ENCODE measurements at regions not wholly inside any gene's neighbourhood (a gene's known extent, or its start where the extent isn't known, plus 50 kb on each side); places are given as distances from the start of the nearest gene placed in this dataset.
"Not testable (repeated sequence)": the region's sequence is repeated elsewhere in the genome, so short reads cannot be mapped to it uniquely, and the experiment has no call there.

GRCh38 chr5:58308384-58308783, 151.5 kb downstream of the PLK2 start:
- DNase-seq (ENCODE audit: low read depth in 1 of 2, low spot score in 1 of 2): not testable (repeated sequence)

GRCh38 chr5:58300346-58300895, 159.5 kb downstream of the PLK2 start:
- DNase-seq (ENCODE audit: low read depth in 1 of 2, low spot score in 1 of 2): no peak

DNA sequence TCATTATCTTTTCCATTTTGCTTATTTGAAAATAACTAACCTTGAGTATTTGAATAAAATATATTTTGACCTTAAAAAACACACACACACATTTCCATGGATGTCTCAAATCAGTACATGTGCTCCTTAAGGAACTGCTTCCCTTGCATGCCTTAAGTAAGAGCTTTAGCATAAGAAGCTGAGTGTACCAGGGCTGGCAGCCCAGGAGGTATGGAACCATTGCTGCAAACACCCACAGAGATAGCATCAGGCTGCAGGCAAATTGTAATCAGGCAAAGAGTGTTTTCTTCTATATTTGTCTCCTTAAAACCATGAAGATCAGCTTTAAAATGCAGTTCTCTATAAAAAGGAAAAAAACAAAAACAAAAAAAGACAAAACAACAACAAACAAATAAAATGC, 160.6 kb downstream of the PLK2 start:
- DNase-seq (ENCODE audit: low read depth in 1 of 2, low spot score in 1 of 2): no peak

- no peak for DNase-seq (ENCODE audit: low read depth in 1 of 2, low spot score in 1 of 2)
These were observed 165.1 kb downstream of the PLK2 start for GRCh38 chr5:58294598-58295305.

DNA sequence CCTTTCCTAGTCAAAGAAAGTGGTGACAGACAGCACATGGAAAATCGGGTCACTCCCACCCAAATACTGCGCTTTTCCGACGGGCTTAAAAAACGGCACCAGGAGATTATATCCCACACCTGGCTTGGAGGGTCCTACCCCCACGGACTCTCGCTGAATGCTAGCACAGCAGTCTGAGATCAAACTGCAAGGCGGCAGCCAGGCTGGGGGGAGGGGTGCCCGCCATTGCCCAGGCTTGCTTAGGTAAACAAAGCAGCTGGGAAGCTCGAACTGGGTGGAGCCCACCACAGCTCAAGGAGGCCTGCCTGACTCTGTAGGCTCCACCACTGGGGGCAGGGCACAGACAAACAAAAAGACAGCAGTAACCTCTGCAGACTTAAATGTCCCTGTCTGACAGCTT, 171.6 kb downstream of the PLK2 start:
- DNase-seq (ENCODE audit: low read depth in 1 of 2, low spot score in 1 of 2): not testable (repeated sequence)

DNA sequence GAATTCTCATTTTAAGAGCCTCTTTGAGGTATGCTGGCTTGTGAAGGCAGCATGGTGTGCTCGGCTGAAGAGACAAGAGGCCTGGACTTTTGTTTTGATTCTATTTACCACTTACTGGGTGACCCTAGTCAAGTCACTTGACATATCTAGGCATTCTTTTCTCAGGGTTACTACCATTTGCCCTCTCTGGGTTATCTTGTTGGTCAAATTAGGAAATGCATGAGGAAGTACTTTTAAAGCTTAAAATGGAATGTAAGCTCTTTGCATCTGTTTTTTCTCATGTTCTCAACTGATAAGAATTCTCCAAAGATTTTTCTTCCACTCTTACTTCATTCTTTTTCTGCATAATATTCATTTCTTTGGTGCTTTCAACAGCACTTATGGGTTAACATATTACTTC, 173.1 kb downstream of the PLK2 start:
- no peak for DNase-seq (ENCODE audit: low read depth in 1 of 2, low spot score in 1 of 2)

DNA sequence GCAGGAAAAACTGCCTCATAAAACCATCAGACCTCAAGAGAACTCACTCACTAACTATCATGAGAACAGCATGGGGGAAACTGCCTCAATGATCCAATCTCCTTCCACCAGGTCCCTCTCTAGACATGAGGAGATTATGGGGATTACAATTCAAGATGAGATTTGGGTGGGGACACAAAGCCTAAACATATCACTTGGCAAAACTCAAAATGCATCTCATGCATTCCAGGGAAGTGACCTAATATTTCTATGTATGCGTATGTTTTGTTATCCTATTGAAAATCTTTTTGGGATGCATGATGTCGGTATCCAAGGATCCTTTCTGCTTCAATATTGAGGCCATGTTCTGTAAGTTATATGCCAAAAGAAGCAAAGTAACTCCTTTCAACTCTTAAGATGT, 174.0 kb downstream of the PLK2 start:
- no peak for DNase-seq (ENCODE audit: low read depth in 1 of 2, low spot score in 1 of 2)

DNA sequence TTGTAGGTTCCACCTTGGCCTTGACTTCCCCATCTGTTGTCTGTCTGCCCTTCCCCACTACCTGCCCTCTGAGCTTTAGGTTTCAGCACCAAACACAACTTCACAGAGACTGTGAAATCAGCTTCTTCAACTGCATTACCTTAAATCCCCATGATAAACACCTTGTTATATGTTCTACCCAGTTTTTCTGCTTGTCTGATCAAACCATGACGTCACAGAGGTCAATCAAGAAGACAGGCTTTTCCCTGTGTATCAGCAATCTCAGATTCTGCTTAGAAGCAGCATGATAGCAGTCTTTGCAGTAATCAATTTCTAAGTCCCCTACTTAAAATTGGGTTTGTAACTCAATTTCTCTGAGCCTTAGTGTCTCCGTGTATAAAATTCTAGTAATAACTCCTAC, 175.0 kb downstream of the PLK2 start:
- no peak for DNase-seq (ENCODE audit: low read depth in 1 of 2, low spot score in 1 of 2)

DNA sequence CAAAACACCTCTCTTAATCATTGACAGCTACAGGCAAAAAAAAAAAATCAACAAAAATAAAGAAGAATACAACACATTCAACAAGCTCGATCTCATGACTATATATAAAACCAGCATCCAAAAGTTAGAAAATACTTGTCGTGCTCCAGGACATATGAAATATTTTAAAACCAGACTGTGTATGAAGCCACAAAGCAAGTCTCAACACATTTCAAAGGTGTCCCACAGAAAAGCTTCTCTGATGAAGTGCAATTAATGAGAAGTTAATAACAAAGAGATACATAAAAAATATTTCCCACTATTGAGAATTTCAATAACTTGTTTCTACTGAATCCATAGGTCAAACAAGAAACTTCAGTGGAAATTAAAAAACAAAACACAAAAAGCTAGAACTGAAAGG, 178.7 kb downstream of the PLK2 start:
- DNase-seq (ENCODE audit: low read depth in 1 of 2, low spot score in 1 of 2): no peak

- no peak for DNase-seq (ENCODE audit: low read depth in 1 of 2, low spot score in 1 of 2)
These were observed 180.6 kb downstream of the PLK2 start for GRCh38 chr5:58279259-58279658.

GRCh38 chr5:58276431-58276830, 183.5 kb downstream of the PLK2 start:
- no peak for DNase-seq (ENCODE audit: low read depth in 1 of 2, low spot score in 1 of 2)

DNA sequence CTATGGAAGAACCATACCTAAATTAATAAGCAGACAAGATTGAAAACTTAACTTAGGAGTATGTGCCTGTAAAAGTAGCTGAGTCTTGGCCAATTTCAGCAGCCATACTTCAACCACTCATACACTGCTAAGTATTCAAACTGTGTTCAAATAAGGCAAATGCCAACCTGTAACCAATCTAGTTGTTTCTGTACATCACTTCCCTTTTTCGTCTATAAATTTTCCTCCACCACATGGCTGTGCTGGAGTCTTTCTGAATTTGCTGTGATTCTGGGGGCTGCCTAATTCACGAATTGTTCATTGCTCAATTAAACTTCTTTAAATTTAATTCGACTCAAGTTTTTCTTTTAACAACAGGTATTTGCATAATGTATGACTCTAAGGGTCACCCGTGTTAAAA, 184.4 kb downstream of the PLK2 start:
- no peak for DNase-seq (ENCODE audit: low read depth in 1 of 2, low spot score in 1 of 2)

- DNase-seq (ENCODE audit: low read depth in 1 of 2, low spot score in 1 of 2): no peak
These were observed 185.7 kb downstream of the PLK2 start for GRCh38 chr5:58274191-58274590.

DNA sequence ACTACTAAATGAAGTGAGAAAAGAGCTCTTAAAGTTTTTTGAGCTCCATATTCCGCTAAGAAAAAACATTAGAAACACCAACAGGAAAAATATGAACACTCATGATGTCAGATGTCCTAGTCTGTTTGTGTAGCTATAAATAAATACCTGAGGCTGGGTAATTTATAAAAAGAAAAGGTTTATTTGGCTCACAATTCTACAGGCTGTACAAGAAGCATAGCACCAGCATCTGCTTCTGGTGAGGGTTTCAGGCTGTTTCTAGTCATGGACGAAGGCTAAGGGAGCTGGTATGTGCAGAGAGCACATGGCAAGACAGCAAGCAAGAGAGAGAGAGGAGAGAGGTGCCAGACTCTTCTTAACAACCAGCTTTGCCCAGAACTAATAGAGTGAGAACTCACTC, 186.2 kb downstream of the PLK2 start:
- no peak for DNase-seq (ENCODE audit: low read depth in 1 of 2, low spot score in 1 of 2)

- DNase-seq (ENCODE audit: low read depth in 1 of 2, low spot score in 1 of 2): no peak
These were observed 191.6 kb downstream of the PLK2 start for GRCh38 chr5:58268268-58268667.

DNA sequence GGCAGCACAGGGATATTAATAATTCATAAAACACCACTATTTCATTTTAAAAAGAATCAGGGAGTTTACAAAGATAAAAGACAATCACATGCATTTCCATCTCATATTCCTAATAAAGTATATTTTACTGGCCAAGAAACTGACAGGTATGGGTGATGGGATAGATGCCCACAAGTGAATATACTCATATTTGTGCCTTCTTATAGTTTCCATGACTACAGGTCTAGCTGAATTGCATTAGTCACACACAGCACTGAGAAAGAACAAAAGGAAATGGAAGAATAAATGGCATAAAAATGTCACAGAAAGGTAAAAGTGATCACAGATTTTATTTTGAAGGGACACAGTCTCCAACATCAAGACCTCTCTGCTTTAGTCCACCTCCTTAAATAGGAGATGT, 193.5 kb downstream of the PLK2 start:
- no peak for DNase-seq (ENCODE audit: low read depth in 1 of 2, low spot score in 1 of 2)

DNA sequence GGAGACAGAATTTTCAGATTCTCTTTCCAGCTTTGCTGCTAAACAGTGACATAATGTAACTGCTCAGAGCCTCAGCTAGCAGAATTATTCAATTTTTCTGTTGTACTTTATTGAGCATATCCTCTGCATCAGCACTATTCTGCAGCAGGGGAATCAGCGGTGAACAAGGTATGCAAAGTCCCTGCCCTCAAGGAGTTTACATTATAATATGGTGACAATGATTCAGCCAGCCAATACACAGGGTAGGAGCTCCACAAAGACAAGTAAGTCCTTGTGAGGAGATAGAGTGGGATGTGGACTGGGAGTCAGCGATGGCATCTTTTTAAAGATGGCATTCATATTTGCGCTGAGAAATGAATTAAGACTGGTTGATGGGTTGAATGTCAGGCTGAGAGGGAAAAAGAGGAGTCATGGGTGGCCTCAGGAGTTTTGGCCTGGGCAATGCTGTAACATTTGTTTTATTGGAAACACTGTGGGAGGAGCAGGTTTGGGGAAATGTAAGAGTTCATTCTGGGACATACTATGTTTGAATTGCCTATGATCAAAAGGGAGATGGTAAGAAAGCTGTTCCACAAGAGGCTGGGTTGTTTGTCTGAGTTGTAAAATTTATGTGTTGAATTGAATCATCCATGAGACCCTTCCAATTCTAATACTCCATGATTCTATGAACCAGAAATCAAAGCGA, 194.5 kb downstream of the PLK2 start:
- no peak for DNase-seq (ENCODE audit: low read depth in 1 of 2, low spot score in 1 of 2)

GRCh38 chr5:58264276-58264675, 195.6 kb downstream of the PLK2 start:
- no peak for DNase-seq (ENCODE audit: low read depth in 1 of 2, low spot score in 1 of 2)

DNA sequence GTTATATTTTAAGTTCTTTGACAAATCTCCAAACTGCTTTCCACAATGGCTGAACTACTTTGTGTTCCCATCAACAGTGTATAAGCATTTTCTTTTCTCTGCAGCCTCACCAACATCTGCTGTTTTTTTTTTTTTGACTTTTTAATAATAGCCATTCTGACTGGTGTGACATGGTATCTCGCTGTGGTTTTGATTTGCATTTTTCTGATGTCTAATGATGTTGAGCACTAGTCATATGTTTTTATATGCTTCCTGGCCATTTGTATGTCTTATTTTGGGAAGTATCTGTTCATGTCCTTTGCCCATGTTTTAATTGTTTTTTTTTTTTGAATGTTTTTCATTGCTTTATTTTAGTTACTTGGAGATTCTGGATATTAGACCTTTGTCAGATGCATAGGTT, 196.6 kb downstream of the PLK2 start:
- no peak for DNase-seq (ENCODE audit: low read depth in 1 of 2, low spot score in 1 of 2)

- no peak for DNase-seq (ENCODE audit: low read depth in 1 of 2, low spot score in 1 of 2)
These were observed 197.7 kb downstream of the PLK2 start for GRCh38 chr5:58262226-58262625.

DNA sequence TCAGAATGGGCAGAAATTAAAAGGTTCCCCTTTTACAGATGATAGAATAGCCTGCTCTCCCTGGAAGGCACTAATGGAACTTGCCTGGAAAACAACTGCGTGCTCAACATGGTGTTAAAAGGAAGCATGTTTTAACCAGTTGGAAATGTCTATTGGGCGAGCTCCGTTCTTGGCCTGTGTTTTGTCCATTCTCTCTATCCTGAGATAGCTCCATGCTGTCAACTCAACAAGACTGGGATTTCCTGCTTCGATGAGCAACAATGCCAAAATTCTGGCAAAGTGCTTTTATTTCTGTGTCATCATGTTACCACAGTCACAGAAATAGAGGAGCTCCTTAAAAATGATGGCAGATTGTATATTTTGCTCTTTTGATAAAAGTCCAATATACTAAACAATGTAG, 198.3 kb downstream of the PLK2 start:
- DNase-seq (ENCODE audit: low read depth in 1 of 2, low spot score in 1 of 2): no peak

DNA sequence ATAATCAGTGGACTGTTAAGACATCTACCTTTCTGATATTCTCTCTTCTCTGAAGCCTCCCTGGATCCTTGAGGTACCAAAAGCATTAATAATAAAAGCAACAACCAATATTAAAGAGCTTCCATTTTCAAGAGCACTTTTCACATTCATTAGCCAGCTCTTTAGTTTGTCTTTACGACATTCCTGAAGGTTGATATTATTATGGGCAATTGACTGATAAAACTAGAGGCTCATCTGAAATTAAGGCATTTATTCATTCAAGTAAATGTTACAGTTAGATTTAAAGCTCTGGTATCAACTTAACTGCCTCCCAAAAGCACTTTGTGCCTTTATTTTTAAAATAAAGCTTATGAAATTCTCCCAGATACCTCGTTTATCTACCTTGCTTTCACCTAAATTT, 199.6 kb downstream of the PLK2 start:
- DNase-seq (ENCODE audit: low read depth in 1 of 2, low spot score in 1 of 2): no peak

DNA sequence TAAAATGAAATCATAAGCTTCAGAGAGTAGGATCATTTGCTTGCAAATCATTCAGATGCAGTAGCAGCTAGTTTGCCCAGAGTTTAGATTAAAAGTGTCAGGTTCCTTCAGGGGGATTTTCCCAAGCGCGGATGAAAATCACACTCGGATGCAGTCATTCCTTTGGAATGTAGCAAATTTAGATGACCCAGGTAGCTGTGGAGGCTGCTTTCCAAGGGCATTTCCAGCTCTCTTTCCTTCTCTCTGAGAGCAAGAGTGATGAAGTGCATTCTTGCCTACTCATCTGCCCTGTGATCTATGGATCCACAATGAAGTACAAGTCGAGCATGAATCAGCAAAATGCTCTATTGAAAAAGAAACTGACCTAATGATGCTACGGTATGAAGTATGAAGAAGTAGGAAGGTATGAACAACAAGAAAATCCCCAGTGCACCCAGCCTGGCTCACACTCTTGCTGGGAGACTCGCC, 200.2 kb downstream of the PLK2 start:
- no peak for DNase-seq (ENCODE audit: low read depth in 1 of 2, low spot score in 1 of 2)
